ENCODE measurements at regions not wholly inside any gene's neighbourhood (a gene's known extent, or its start where the extent isn't known, plus 50 kb on each side); places are given as distances from the start of the nearest gene placed in this dataset.
"Not testable (repeated sequence)": the region's sequence is repeated elsewhere in the genome, so short reads cannot be mapped to it uniquely, and the experiment has no call there.

GRCh38 chr4:83213640-83214039 lies 71.0 kb downstream of the COQ2 start:
- Mint-ChIP-seq H3K27me3 (no peaks in the 10 kb centered on the region), H3K9me3 (peaks cover 7 to 9% of the 10 kb centered on the region in 2 donors), H3K4me3 (no peak overlapping the region), H3K27ac (no peak overlapping the region), H3K4me1 (peaks cover 78% of the 10 kb centered on the region)
- DNase-seq: no peak
- ATAC-seq: no peak

DNA sequence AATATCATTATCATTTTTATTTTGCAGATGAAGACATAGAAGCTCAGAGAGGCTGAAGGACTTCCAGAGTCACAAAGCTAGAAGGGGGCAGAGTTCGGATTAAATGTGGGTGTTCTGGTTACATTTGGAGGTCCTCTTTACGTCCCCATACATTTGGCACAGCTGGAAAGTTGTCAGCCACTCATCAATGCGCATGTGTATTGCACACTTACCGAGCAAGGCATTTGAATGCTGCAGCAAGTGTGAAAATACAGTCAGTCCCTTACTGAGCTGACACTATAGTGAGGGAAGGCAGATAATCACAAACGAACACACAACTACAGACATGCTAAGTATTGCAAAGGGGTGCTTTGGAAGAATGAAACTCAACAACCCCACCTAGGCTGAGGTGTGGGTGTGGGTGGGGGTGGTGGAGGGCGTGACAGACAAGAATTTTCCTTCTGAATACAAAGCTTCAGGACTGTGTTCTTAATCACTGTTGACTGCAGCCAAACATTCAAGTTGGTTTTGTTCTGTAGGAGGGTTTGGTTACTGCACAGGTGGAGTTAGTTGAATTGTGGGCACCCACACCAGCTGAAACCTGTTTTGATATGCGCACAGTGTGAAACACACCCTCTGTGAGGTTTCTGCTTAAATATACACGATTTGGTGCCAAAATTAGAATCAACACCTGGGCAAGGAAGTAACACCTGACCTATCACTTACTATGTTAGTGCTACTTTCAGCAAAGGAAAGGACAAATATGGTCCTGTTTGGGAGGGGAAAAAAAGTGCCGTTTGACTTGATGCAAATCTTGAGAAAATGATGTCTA lies 72.4 kb downstream of the COQ2 start:
- Mint-ChIP-seq H3K27ac (peak overlapping the region; percentile 60 to 80), H3K4me1 (peaks cover 64% of the 10 kb centered on the region), H3K4me3 (peak overlapping the region; percentile 68 to 70), H3K27me3 (no peaks in the 10 kb centered on the region), H3K9me3 (peaks cover 7 to 9% of the 10 kb centered on the region in 2 donors)
- peak; percentile 33 to 46 for DNase-seq
- ATAC-seq: peak; percentile 92

DNA sequence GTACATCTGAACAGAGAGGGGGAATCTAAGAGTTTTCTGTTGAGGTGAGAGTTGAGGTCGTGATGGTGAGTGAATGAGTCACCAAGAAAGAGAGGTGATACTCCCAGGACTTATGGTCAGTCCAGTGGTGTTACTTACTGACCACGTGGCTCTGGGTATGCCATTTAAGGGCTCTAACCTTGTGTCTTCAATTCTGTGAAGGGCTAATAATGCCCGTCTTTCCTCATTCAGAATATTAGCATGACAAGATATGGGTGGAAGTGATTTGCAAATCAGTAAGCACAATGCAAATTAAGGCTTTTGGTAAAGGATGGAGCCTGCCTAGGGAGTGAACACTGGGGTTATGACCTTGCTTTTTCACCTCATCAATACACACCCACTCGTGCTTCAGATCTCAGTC lies 75.2 kb downstream of the COQ2 start:
- H3K9me3 Mint-ChIP-seq: peaks cover 4 to 7% of the 10 kb centered on the region in 2 donors
- no peak overlapping the region for H3K4me3 Mint-ChIP-seq
- no peaks in the 10 kb centered on the region for H3K27me3 Mint-ChIP-seq
- DNase-seq: no peak
- peaks cover 48% of the 10 kb centered on the region for H3K4me1 Mint-ChIP-seq
- no peak for ATAC-seq
- H3K27ac Mint-ChIP-seq: no peak overlapping the region

- H3K27me3 Mint-ChIP-seq: no peaks in the 10 kb centered on the region
- no peak overlapping the region for H3K4me3 Mint-ChIP-seq
- no peak for ATAC-seq
- peaks cover 47% of the 10 kb centered on the region for H3K4me1 Mint-ChIP-seq
- peak overlapping the region in 1 of 2 donors; percentile 16 for H3K27ac Mint-ChIP-seq
- peaks cover 4 to 6% of the 10 kb centered on the region in 2 donors for H3K9me3 Mint-ChIP-seq
- DNase-seq: no peak
Measured at GRCh38 chr4:83208371-83209365, 75.9 kb downstream of the COQ2 start.

DNA sequence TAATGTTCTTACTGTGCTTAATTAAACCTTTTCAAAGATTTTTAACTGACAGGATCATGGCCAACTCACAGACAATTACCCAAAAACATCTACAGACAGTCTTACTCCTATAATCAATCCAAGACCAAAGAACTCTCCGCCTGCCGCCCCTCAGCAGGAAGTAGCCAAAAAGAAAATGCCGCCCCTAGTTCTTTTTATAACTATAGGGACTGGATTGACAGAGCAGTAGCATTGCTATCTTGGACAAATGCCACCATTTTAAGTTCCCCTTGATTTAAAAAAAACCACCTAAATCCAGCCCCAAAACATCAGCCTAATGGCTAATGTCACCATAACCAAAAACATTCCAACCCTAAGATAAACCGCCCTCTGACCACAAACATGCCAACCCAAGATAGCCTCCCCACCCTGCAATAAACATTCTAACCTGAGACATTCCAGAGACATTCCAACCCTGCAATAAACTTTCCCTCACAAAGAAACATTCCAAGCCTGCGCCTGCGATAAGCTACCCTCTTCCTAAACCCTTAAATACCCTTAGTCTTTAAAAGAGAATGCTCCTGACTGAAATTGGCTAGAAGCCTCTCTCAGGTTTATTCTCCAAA lies 77.0 kb downstream of the COQ2 start:
- Mint-ChIP-seq H3K27ac (no peak overlapping the region), H3K4me3 (no peak overlapping the region), H3K4me1 (peaks cover 36% of the 10 kb centered on the region), H3K27me3 (no peaks in the 10 kb centered on the region), H3K9me3 (peaks cover 0 to 4% of the 10 kb centered on the region in 2 donors)
- no peak for ATAC-seq
- no peak for DNase-seq

GRCh38 chr4:83205760-83206159 lies 78.8 kb downstream of the COQ2 start:
- no peaks in the 10 kb centered on the region for H3K27me3 Mint-ChIP-seq
- peaks cover 18% of the 10 kb centered on the region for H3K4me1 Mint-ChIP-seq
- H3K4me3 Mint-ChIP-seq: no peak overlapping the region
- DNase-seq (no peak), ATAC-seq (no peak)
- peaks cover 0 to 4% of the 10 kb centered on the region in 2 donors for H3K9me3 Mint-ChIP-seq
- H3K27ac Mint-ChIP-seq: no peak overlapping the region

DNA sequence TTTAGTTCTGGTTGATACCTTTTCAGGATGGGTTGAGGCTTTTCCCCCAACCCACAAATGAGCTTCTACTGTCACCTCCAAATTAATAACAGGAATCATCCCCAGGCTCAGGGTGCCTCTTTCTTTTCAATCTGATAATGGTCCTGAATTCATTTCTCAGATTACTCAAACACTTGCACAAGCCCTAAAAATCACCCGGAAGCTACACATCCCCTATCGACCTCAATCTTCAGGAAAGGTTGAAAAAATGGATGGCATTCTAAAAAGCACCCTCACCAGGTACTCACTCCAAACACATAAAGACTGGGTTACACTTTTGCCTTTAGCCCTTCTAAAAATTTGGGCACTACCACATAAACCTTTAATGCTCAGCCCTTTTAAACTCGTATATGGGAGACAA lies 79.9 kb downstream of the COQ2 start:
- H3K9me3 Mint-ChIP-seq: peaks cover 0 to 4% of the 10 kb centered on the region in 2 donors
- H3K4me1 Mint-ChIP-seq: peaks cover 11% of the 10 kb centered on the region
- no peak overlapping the region for H3K4me3 Mint-ChIP-seq
- ATAC-seq: no peak
- H3K27me3 Mint-ChIP-seq: no peaks in the 10 kb centered on the region
- H3K27ac Mint-ChIP-seq: no peak overlapping the region
- no peak for DNase-seq

DNA sequence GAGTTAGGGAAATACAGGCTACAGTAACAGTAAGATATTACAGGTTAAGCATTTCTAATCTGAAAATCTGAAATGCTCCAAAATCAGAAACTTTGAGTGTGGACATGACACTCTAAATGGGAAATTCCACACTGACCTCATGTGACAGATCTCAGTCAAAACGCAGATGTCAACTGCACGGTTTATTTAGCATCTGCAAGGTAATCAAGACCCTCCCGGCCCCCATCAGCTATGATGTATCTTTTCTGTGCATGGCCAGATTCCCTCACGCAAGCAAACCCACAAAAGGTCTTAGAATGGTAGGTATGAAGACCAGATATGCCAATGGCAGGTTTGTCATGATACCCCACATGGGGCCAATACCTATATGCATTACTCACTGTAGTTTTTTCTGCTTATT lies 82.8 kb downstream of the COQ2 start:
- H3K4me3 Mint-ChIP-seq: no peak overlapping the region
- DNase-seq (no peak), ATAC-seq (no peak)
- H3K4me1 Mint-ChIP-seq: peaks cover 4% of the 10 kb centered on the region
- H3K9me3 Mint-ChIP-seq: no peaks in the 10 kb centered on the region
- no peaks in the 10 kb centered on the region for H3K27me3 Mint-ChIP-seq
- H3K27ac Mint-ChIP-seq: no peak overlapping the region

- H3K27ac Mint-ChIP-seq: no peak overlapping the region
- DNase-seq: no peak
- H3K4me3 Mint-ChIP-seq: no peak overlapping the region
- no peaks in the 10 kb centered on the region for H3K27me3 Mint-ChIP-seq
- H3K4me1 Mint-ChIP-seq: peaks cover 7% of the 10 kb centered on the region
- ATAC-seq: no peak
- peaks cover 0 to 7% of the 10 kb centered on the region in 2 donors for H3K9me3 Mint-ChIP-seq
Measured at GRCh38 chr4:83197555-83198235, 83.2 kb upstream of the PLAC8 start.

- no peak overlapping the region for H3K4me3 Mint-ChIP-seq
- H3K9me3 Mint-ChIP-seq: peaks cover 0 to 7% of the 10 kb centered on the region in 2 donors
- ATAC-seq (no peak), DNase-seq (no peak)
- H3K4me1 Mint-ChIP-seq: peaks cover 7% of the 10 kb centered on the region
- no peaks in the 10 kb centered on the region for H3K27me3 Mint-ChIP-seq
- H3K27ac Mint-ChIP-seq: peak overlapping the region in 1 of 2 donors; percentile 32
Measured at GRCh38 chr4:83196921-83197320, 82.4 kb upstream of the PLAC8 start.

GRCh38 chr4:83195269-83195668 lies 80.7 kb upstream of the PLAC8 start:
- DNase-seq (no peak), ATAC-seq (no peak)
- Mint-ChIP-seq H3K4me1 (peaks cover 7% of the 10 kb centered on the region), H3K4me3 (no peak overlapping the region), H3K27me3 (no peaks in the 10 kb centered on the region), H3K27ac (no peak overlapping the region), H3K9me3 (peaks cover 0 to 7% of the 10 kb centered on the region in 2 donors)

GRCh38 chr4:83194588-83194987 lies 80.1 kb upstream of the PLAC8 start:
- not testable (repeated sequence) for H3K4me1 Mint-ChIP-seq, H3K27ac Mint-ChIP-seq, H3K4me3 Mint-ChIP-seq

GRCh38 chr4:83192634-83193033 lies 78.1 kb upstream of the PLAC8 start:
- DNase-seq: no peak
- H3K27ac Mint-ChIP-seq: no peak overlapping the region
- H3K4me3 Mint-ChIP-seq: no peak overlapping the region
- H3K27me3 Mint-ChIP-seq: no peaks in the 10 kb centered on the region
- H3K9me3 Mint-ChIP-seq: peaks cover 5 to 7% of the 10 kb centered on the region in 2 donors
- no peak for ATAC-seq
- H3K4me1 Mint-ChIP-seq: peaks cover 7% of the 10 kb centered on the region

More at GRCh38 chr4:83194588-83194987, 80.1 kb upstream of the PLAC8 start:
- H3K27me3 Mint-ChIP-seq, H3K9me3 Mint-ChIP-seq, ATAC-seq, DNase-seq: not testable (repeated sequence)

GRCh38 chr4:83191026-83191425 lies 76.5 kb upstream of the PLAC8 start:
- no peak for ATAC-seq
- Mint-ChIP-seq H3K27me3 (no peaks in the 10 kb centered on the region), H3K9me3 (peaks cover 5 to 7% of the 10 kb centered on the region in 2 donors), H3K27ac (no peak overlapping the region), H3K4me1 (no peaks in the 10 kb centered on the region), H3K4me3 (no peak overlapping the region)
- DNase-seq: no peak

DNA sequence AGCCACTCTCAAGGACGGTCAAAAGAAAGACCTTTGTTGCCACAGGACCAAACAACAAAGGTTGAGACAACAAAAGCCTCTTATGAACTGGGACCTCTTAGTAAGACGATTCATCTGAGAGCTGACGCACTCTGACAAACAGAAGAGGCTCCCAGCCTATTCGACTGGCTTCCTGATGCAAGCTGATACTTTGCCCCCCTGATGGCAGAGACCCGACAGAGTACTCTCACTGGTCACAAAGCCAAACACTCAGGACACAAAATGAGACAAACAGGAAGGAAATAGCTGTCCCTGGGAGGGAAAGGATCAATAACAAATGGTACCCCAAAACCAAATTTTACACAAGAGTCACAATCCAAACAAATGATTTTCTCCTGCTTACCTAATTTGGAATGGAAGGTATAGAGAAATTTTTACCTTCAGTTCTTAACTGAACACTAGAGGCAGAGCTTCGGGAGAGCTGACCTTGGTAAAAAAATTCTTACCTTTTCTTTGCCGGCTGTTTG lies 75.2 kb upstream of the PLAC8 start:
- no peaks in the 10 kb centered on the region for H3K27me3 Mint-ChIP-seq
- no peak overlapping the region for H3K27ac Mint-ChIP-seq
- no peak for ATAC-seq
- H3K9me3 Mint-ChIP-seq: peaks cover 0 to 5% of the 10 kb centered on the region in 2 donors
- no peak overlapping the region for H3K4me3 Mint-ChIP-seq
- no peak for DNase-seq
- no peaks in the 10 kb centered on the region for H3K4me1 Mint-ChIP-seq
